ENCODE measurements at regions not wholly inside any gene's neighbourhood (a gene's known extent, or its start where the extent isn't known, plus 50 kb on each side); places are given as distances from the start of the nearest gene placed in this dataset.

DNA sequence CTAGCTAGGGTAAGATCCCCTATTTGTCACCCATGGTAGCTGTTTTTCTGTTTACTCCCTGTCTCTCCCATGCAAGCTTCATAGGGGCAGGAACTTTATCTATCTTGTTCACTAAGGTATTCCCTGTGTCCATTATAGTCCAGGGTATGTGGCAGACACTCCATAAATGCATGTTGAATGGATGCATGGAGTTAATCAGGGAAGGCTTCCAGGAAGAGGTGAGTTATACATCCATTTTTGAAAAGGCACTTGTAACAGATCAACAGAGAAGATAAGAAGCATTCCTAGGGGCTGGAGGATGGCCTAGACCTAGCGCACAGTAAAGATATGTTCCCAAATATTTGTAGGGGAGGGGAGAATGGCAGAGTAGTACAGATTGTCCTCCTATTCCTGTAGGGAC is 130.3 kb downstream of the BUD13 start:
- DNase-seq: no peak

DNA sequence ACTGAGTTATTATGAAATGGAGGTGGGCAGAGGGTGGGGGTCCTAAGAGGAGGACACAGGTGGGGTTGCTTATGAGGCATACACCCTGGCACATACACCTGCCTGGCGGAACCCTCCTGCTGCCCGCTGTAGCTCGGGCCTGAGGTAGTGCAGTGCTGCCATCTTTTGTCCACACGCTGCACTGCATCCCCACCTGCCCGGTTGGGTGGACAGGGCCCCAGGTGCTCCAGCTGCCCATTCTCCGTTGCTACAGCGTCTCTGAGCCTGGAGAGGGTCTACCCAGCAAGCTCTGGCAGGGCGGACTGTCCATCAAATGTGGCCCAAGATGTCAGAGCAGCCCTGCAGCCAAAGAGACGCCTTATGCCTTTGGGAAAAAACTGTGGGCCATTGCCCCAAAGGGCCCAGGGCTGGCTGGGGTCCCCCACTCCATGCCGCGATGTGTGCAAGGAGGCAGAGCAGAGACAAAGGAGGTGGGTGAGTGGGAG is 131.2 kb downstream of the BUD13 start:
- no peak for DNase-seq

GRCh38 chr11:116640641-116641402 is 132.0 kb downstream of the BUD13 start:
- no peak for DNase-seq

DNA sequence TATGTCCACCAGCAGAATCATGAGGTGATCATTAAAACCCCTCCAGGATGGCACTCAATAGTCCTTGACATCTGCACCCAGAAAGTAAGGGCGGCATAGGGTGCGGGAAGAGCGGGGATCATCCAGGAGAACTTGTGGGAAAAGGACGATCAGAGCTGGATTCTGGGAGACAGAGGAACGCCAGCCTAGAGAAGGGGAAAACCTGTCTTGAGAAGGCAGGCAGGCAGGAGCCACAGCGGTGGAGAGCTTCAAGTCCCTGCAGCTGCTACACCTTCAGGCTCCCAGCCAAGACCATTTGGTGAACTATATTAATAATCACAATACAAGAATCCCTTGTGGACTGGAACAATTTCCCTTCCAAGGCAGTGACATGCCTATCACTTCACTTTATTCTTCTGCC is 134.3 kb downstream of the BUD13 start:
- no peak for DNase-seq

DNA sequence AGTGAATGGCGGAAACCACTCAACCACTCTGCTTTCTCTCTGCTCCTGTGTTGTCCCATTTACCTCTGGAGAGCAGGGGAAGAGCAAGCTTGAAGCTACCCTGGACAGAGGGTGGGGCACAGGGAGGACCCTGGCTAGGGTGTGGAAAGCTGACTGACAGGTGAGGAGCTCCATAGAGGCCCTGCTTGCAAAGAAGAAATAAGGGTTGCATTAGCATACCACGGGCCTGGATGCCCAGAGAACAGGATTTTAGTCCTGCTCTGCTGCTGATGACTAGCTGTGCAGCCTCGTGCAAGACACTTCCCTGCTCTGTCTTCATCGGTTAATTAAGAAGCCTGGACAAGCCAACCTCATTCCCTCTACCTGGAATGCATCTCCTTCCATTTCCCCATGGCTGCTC is 135.0 kb downstream of the BUD13 start:
- DNase-seq: no peak

DNA sequence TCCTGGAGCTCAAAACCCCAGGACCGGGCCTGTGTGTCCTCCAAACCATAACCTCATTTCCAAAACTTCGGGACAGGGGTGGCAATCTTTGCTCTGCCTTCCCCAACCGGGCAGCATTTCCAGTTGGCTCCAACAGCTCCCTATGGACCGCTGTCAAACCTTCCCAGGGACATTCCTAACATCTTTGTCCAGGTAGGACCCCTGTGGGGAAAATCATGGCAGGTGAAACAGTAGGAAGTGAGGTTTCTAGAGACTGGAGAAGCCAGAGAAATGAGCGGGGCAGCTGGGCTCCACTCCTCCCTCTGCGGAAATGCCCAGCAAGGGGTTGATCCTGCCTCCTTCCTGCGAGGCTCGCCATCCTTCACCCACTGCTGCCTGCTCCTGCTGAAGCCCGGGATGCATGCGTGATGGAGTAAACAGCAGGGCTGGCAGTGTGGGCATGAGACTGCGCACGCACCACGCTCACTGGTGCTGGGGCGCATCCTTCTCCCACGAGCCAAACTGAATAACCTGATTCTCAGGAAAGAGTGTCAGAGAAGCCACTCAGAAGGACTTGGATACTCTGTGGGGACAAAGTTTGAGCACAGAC is 136.4 kb downstream of the BUD13 start:
- DNase-seq: no peak

GRCh38 chr11:116631201-116631600 is 141.6 kb downstream of the BUD13 start:
- DNase-seq: no peak

DNA sequence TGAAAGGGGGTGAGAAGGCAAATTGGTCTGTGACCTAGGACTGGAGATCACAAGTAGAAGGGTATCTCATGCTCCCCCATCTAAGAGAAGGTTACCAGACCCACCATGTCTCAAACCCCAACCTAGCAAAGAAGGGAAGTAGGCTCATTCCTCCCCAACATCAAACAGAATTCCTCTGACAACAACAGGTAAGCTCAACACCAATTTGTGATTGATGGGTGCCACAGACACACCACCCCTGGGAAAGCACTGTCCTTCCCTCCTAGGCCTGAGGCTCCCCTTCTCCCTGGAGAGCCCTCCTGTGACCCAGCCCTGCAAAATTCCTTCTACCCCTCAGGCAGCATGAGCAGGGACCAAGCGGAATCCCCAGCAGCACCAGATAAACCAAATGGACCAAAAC is 154.3 kb downstream of the BUD13 start:
- no peak for DNase-seq

DNA sequence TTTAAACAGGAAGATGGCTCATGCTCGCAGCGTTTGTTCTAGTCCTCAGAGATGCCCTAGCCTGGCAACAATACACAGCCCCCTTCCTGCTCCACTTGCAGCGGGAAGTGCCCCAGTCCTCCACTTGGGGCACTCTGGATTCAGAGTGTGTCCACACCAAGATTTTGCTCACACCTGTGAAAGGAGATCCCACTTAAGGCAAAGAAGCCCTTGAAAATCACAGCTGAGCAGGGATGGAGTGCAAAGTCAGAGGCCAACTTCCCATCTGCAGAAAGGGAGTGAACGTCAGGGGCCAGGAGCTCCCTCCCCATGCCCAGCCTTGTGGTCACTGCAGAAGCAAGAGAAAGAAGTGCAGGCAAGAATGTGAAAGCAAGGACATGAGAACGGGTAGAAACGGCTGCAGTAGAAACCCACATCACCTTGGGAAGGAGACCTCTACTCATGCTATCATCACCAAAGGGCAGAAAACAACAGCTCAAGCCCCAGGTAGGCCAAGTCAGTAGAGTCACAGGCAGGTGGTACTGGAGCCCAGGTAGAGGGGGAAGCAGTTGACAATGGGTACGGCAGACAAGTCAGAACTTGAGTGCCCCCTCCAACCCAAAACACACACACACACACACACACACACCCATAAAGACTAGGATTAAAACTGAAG is 157.4 kb downstream of the BUD13 start:
- no peak for DNase-seq

DNA sequence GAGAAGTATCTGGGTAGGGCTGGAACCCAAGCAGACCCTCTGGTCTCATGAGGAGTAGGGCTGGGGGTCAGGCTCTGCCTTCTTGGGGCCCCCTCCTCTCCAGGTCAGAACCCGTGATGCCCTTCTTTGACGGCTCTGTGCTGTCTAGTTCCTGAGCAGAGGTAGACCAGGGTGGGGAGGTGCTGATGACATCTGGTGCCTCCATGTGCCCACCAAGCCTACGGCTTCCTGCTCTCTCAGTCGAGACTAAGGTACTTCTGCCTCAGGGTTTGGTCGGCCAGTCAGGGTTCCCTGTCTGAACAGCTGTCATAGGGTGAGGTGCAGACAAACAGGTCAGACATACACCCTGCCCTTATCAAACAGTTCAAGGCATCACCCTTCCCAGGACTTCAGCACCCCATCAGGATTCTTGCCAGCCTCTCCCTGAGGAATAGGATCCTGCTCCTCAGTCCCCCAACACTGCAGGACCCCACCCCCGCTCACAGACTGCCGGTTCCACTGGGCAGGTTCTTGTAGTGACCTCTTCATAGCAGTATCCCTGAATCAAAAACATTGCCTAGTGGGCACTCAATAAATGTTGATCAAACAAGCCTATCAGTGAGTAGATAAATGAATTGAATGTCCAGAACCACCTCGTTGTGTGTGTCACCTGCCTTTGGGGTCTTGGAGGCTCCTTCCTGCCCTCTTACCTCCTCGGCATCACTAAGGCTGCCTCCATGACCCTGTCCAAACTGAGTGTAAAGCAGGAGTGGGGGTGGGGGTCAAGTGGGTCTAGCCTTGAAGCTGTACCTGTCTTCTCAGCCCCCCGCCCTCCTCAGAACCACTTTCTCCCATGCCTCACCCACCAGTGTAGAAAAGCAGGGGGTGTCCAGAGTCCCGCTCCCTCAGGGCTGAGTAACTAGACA is 158.2 kb downstream of the BUD13 start:
- DNase-seq: no peak

GRCh38 chr11:116613206-116613875 is 159.4 kb downstream of the BUD13 start:
- no peak for DNase-seq

DNA sequence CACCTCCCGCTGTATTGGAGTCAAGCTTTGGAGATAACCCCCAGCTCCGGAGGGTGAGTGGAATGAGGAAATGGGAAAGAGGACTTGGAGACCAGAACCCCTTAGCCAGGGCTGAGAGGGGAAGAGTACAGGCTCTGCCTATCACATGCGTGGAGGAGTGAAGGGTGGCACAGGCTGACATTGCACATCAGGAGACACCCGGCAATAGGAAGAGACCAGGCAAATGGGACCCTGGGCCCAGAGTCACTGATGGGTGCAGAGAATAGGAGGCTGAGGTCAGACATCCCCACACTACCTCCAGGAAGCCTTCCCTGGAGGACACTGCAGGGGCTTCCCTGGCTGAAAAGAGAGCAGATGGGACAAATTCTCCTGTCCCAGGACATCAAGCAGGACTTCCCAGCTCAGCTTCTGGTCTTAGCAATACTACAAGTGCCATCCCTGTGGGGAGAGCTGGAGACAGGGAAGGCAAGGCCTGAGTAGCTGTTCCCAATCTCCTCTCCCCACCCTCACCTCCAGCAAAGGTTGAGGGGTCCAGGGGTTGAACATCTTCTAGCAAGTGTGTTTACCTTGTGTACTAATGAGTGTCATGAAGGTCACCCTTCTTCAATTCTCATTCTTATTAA is 160.7 kb downstream of the BUD13 start:
- no peak for DNase-seq

DNA sequence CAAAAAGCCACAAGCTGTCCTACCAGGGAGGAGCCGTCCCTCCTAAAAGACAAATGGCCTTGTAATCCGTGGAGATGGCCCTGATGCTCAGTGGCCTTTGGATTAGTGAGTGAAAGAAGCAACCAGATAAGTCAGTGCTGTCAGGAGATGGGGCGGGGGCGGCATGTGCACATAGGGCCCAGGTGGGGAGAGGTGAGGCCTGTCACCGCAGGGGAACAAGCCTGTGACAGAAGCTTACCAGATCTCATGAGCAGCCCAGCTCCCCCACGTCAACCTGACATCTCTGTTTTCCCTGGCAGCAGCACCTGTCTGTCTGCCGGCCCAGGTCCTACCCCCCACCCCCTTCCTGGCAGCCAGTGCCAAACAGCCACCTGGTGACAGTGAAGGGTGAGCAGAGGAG is 162.6 kb downstream of the BUD13 start:
- no peak for DNase-seq

DNA sequence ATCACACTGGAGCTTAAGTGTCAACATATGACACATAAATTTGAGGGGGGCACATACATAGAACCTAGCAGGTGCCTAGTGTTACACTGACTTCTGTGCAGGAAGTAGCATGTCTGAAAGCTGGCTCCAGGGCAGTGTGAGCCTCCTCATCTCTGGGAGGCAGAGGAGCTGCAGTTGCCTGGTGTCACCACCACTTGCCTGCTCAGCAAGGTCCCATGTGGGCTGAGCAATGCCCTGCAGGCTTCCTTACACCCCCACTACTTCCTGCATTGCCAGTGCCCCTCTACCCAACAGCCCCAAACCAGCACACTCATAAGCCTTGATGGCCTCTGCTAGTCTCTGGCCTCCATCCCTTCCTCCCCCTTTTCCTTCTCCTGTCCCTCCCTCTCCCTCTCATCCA is 165.8 kb downstream of the BUD13 start:
- no peak for DNase-seq

GRCh38 chr11:116605543-116606459 is 167.0 kb downstream of the BUD13 start:
- DNase-seq: no peak

- DNase-seq: no peak
Measured at GRCh38 chr11:116603728-116604323, 169.0 kb downstream of the BUD13 start.

GRCh38 chr11:116602637-116602942 is 170.2 kb downstream of the BUD13 start:
- DNase-seq: no peak

DNA sequence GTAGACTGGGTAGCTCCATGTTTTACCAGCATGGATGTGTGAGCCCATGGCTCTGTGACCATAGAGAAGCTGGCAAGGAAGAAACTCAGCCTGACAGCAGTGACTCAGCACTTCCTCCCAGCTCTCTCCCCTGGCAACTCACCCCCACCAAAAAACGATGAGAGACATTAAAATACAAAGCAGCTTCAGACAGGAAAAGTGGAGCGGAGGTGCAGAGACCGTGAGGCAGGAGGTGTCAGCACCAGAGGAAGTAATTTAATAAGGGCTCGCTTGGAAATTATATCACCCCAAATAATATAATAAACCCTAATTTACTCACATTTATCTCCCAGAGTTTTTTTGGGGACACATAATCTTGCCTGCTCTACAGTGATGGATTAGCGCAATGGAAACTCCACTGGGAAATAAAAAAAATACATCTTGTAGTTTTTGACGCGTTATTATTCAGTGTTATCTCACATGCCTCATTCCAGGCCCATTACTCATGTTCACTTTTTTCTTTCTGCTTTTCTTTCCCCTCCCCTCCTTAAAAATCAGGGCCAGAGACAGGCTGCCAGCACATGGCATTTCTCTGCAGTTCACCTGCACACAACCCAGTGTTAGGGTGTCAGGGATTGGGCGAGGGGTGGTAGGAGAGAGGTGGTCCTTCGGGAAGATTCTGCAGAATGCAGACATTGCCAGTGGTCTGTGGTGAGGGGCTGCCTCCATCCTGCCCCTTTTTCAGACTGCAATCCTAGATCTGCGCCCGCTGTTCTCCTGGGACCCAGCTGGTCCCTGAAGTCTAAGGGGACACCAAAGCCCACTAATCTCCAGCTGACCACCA is 170.8 kb downstream of the BUD13 start:
- DNase-seq: no peak

DNA sequence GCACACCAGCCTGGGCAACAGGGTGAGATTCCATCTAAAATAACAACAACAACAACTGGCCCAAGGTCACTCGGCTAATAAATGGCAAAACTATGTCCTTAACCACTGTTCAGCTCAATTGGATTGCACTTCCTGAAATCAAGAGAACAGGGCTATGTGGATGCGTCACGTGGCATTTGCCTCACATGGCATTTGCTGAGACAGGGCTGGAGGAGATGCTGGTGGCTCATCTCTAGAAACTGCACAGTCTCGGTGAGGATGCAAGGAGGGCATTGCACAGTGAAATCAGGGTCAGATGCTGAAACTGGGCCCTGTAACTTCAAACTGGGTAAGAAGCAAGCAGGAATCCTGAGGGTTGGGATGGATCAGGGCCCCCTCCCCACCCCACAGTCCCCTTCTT is 171.9 kb downstream of the BUD13 start:
- DNase-seq: no peak

Data from skin of body (tissue), 1 donor.